NCI-H748 (cell line): ENCODE measurements at regions not wholly inside any gene's neighbourhood (a gene's known extent, or its start where the extent isn't known, plus 50 kb on each side); places are given as distances from the start of the nearest gene placed in this dataset.

Experiments used
- DNase-seq: peaks from one replicate; lab custom pipeline; 2025; ENCODE audit not compliant: unreplicated experiment; lab: John Stamatoyannopoulos, UW

- DNase-seq = no peak
Measured at GRCh38 chr14:85439696-85440328, 90.1 kb upstream of the FLRT2 start.

DNA sequence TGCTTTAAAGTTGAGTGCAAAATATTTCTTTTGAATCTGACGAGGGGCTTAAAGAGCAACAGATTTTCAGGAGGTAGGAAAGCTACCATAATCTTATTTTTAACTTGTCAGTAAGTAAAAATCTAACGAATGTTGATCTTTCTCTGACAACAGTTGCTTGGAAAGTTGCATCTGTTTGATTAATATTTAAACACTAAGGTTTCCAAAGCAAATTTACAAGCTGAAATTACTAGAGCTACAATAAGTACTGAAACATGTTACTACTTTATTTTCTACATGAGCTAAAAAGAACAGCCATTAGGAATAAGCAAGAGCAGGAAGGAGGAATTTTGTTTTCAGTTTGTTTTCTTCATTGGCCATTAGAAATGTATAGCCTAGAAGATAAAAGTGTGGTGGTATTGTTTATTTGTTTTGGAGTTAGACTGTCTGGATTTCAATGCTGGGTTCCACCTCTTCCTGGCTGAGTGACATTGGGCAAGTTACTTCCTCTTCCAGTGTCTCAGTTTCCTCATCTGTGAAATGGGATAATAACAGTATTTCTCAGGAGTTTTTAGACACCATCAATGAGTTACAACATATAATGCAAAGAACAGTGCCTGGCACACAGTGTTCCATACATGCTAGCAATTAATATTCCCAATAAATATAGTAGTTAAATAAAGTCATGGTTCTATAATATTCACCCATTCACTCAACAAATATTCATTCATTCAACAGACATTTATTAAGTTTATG is 87.9 kb upstream of the FLRT2 start:
- DNase-seq = no peak

DNA sequence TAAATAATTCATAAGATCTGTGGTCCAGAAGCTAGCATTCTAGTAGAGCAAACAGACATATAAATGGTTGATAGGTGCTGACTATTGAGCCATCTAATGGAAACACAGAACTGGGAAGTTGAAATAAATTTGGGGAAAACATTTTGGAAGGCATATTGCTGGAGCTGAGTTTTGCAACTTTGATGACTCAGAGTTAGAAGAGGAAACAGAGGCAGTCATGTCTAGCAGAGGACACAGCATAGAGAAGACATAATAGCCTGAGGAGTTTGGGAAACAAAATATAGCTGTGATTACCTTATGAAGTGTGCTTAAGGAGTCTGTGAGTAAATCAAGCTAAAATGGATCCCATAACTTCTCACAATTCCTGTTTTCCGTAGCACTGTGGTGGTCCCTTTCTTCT is 86.9 kb upstream of the FLRT2 start:
- no peak for DNase-seq

DNA sequence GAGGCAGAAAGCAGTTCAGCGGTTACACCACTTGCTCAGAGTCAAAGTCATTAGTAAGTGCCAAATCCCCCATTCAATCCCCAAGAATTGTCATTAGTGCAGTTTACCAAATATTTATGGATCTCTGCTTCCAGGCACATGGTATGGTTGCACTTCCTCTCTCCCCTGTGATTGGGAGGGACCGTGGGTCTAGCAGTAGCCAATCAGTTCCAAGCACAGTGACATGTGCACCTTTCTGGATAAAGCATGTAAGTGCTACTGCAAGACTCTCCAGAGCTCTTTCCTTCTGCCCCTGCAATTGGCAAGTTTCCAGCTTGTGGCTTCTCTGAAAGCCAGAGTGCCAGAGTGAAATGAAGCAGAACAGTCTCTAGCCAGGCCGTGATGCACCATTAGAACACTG is 85.3 kb upstream of the FLRT2 start:
- DNase-seq = peak; percentile 65

DNA sequence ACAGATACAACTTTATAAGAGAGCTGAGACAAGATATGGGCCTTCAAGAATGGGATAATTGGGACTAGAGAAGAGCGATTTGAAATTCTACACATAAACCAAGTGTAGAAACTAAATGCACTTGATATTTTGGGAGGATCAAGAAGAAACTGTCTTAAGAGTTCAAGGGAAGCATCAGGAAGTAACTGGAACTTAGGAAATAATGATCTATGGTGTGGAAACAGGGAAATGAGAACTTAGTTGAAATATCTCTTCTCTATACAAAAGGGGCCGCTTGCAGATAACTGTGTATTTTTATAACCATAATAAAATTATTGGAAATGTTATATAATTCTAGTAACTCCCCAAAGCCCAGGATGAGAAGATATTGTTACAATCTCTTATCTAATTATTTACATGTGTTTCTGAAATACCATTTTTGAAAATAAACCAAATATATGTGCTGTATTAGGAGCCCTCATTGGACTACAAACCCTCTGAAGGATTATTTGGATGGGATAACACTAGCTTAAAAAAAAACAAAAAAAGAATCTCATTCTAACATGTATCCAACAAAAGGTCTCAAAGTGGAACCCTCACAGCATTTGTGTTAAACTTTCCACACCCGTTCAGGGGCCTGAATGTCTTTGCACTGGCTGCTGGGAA is 84.7 kb upstream of the FLRT2 start:
- DNase-seq = no peak

DNA sequence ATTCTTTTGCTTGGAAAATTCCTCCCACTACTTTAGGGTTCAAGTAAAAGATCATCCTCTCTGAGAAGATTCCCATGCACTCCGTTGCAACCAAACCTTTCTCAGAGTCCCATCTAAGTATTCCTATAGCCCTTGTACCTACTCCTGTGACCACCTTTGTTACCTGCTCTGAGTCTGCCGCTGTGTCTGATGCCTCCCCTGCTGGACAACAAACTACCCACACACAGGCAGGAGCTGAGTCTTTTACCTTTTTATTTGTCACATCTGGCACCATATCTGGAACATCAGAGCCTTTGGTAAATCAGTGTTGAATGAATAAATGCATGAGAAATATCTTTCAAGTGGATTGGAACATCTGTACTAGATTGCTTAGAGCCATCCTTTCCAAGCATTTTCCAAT is 82.1 kb upstream of the FLRT2 start:
- no peak for DNase-seq

DNA sequence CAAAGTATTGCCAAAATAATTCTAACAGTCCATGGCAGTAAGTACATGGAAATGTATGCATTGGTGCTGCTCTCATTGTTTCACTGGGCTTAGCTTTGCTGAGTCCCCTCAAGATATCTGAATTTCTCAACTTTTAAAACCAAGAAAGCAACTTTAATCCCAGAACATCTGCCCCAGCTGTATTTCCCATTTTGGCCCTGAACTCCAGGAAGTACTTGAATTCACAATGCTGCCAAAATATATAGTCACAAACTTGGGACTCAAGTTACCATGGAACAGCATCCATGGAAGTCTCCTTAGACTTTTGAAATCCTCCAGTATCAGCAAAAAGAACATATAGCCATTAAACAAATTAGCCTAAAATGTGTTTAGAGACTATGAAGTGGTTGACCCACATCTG is 78.5 kb upstream of the FLRT2 start:
- DNase-seq = no peak

- DNase-seq = no peak
Measured at GRCh38 chr14:85453401-85454225, 76.3 kb upstream of the FLRT2 start.

DNA sequence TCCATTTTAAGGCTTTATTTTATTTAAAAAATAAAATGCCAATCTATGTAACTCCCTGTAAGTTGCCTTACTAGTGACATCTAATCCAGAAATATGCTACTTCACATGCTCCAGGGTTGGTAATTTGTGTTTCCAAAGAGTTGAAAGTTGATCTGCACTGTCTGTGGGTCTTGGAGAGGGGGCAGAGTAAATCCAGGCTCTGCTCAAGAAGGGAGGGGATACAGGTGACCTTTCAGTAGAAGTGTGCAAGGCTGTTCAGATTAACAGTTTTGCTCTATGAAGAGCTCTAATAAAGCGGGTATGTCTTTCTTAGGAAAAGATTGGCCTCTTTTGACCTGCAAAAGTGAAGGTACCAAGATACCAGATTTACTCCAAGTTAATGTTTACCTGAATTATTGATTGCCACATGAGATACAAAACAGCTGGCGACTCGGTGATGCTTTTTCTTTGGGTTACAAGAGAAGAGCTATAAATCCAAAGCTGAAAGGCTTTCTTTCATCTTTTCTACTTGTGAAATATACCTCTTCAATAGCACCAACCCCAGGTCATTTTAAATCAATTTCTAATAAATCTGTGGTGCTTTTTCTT is 75.6 kb upstream of the FLRT2 start:
- DNase-seq = no peak

DNA sequence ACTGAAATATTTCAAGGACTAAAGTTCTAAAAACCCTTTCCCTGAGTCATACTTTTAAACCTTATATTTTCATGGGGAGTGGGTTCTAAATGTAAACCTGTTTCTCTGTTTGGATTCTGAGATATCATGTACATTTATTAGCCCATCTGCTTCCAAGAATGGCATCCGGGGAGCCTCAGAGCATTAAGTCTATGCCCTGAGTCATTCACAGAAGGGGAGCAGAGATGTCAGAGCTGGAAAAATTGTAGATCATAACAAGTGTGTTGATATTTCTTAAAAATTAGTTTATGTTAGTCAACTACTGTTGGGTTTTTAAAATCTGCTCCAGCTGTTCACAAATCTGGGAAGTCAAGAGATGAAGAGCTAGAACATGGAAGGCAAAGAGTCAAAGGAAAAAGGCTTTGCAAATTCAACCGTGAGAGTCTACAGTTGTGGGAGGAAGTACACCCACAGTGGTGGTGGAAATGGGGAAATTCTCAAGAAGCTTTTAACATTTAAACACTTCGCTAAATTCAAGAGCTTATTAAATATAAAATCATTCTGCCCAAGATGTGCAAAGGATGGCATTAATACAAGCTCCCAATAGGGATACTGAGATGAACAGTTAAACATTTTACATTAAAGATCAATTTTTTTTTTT is 70.5 kb upstream of the FLRT2 start:
- no peak for DNase-seq

GRCh38 chr14:85461432-85462133 is 68.4 kb upstream of the FLRT2 start:
- DNase-seq = no peak

DNA sequence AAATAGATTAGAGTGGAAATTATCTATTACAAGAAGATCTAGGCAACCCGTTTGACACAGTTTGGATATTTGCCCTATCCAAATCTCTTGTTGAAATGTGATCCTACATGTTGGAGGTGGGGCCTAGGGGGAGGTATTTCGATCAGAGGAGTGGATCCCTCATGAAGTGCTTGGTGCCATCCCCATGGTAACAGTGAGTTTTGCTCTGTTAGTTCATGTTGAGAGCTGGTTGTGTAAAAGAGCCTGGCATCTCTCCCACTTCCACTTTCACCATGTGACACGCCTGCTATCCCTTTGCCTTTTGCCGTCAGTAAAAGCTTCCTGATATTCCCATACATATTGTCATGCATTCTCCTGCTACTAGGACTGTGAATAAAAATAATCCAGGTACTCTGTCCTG is 66.4 kb upstream of the FLRT2 start:
- DNase-seq = peak; percentile 95

- DNase-seq = no peak
Measured at GRCh38 chr14:85464135-85464895, 65.6 kb upstream of the FLRT2 start.

DNA sequence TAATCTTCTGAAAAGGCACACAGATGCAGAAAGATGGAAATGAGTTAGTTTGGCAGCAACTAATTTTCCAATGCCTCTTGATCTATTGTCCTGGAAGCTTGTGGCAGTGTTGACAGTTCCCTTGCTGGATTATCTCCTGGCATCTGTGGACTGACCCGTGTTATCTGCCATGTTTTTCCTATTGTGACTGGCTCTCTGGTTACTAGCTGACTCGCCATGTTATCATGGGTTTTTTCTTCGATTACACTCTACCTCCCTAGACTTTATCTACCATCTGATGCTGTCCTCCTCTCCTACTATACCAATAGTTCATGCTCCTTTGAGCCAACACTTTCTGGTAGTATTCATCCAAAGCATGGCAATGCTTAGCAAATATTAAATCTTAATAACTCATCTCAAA is 63.3 kb upstream of the FLRT2 start:
- no peak for DNase-seq

DNA sequence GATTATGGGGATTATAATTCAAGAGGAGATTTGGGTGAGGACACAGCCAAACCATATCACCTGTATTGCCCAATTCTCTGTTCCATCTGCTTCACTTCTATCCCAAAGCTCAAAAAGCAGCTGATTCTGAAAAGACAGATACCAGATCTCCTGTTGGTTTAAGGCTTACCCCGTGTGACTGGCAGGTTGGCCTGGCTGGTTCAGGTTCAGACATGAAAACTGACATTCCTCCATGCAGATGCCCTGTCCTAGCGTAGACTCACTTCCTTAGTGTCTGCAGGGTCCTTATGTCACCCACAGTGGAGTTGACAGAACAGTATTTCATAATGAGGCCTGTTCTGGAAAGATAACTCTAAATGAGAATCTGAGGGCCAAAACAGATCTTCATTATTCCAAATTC is 61.1 kb upstream of the FLRT2 start:
- DNase-seq = no peak

DNA sequence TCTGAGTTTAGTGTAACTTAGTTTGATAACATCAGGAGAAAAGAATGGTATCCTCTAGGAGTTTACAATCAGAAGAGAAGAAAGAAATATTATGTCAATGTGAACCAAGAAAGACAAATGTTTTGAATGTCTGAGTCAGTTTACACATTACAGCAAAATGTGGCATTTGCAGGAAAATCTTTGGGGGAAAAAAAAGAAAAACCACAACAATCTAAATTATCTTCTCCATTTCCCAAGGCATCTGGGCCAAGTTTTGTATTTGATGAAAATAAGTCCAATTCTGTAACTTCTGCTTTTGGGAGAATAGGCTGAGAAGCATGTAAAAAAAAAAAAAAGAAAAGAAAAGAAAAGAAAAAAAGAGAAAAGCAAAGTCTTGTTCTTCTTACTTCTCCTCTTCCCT is 58.8 kb upstream of the FLRT2 start:
- no peak for DNase-seq

DNA sequence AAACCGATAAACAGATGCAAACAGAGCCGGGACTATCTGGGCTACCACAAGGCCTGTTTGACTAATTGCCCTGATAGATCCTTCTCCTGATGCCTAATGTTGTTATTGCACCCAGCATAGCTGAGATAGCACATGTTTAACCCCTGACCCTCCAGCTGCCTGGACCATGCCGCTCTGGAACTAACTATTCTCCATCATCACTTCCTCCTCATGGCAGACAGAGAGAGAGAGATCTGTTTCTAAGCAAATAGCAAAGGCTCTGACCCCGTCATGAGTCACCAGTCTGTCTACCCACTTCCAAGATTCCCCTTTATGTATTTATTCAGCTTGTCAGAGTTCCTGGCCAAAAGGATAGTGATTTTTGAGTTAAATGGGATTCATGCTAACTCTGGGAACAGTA is 58.2 kb upstream of the FLRT2 start:
- peak; percentile 81 for DNase-seq

DNA sequence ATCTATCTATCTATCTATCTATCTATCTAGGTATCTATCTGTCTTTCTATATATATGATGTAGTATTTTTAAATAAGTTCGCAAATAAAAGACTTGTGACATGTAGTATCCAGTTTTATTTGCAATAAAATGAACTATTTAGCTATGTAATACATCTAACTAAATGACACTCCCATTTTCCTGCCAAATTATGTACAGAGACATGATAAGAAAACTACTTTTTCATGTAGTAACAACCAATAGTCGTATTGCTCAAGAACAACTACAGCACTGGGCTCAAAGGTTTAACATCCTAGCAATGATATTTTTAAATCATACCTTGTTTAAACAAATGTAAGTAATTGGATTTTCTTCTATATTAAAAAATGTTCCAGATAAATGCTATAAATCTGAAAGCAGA is 55.5 kb upstream of the FLRT2 start:
- DNase-seq = no peak

GRCh38 chr14:85475113-85475512 is 54.8 kb upstream of the FLRT2 start:
- DNase-seq = no peak
